Mucosa of rectum (tissue), 2 donors: ENCODE measurements at regions not wholly inside any gene's neighbourhood (a gene's known extent, or its start where the extent isn't known, plus 50 kb on each side); places are given as distances from the start of the nearest gene placed in this dataset.

Experiments
- H3K27ac ChIP-seq, 2 donors: one replicate each; pipeline ENCODE4 v1.7.0; 2013; ENCODE audit warnings: inconsistent platforms in 2 of 2, low read depth in 2 of 2, low read length in 2 of 2
- H3K27me3 ChIP-seq, 2 donors: one replicate each; pipeline ENCODE4 v1.7.0; 2013; ENCODE audit warnings: low read length in 2 of 2; ENCODE audit not compliant: control insufficient read depth in 2 of 2, insufficient read depth in 2 of 2
- H3K36me3 ChIP-seq, 2 donors: one replicate each; pipeline ENCODE4 v1.7.0; 2013; ENCODE audit warnings: low read length in 2 of 2; ENCODE audit not compliant: control insufficient read depth in 2 of 2, insufficient read depth in 2 of 2
- H3K4me1 ChIP-seq, 2 donors: one replicate each; pipeline ENCODE4 v1.7.0; 2013; ENCODE audit warnings: low read length in 2 of 2, mild to moderate bottlenecking in 1 of 2; ENCODE audit not compliant: control insufficient read depth in 2 of 2, insufficient read depth in 2 of 2
- H3K4me3 ChIP-seq, 2 donors: one replicate each; pipeline ENCODE4 v1.7.0; 2013; ENCODE audit warnings: low read length in 2 of 2
- H3K9ac ChIP-seq, 2 donors: one replicate each; pipeline ENCODE4 v1.7.0; 2013; ENCODE audit warnings: low read length in 2 of 2, low read depth in 1 of 2, mild to moderate bottlenecking in 1 of 2
- H3K9me3 ChIP-seq, 2 donors: one replicate each; pipeline ENCODE4 v1.7.0; 2013; ENCODE audit warnings: low read length in 2 of 2; ENCODE audit not compliant: control insufficient read depth in 2 of 2
- donor health status: healthy.
- donor health status: Normal muscosa, but diverticular disease.

- Histone ChIP-seq H3K4me3 (no peak overlapping the region), H3K27ac (no peak overlapping the region), H3K9ac (no peak overlapping the region), H3K36me3 (no peaks in the 10 kb centered on the region), H3K4me1 (no peaks in the 10 kb centered on the region), H3K9me3 (no peaks in the 10 kb centered on the region), H3K27me3 (no peaks in the 10 kb centered on the region)
Observed at GRCh38 chr5:56429110-56429561, 196.0 kb upstream of the ANKRD55 start.

- Histone ChIP-seq H3K27ac (no peak overlapping the region), H3K36me3 (no peaks in the 10 kb centered on the region), H3K4me1 (no peaks in the 10 kb centered on the region), H3K27me3 (no peaks in the 10 kb centered on the region), H3K4me3 (no peak overlapping the region), H3K9ac (no peak overlapping the region), H3K9me3 (no peaks in the 10 kb centered on the region)
Observed at GRCh38 chr5:56426693-56427092, 193.6 kb upstream of the ANKRD55 start.

GRCh38 chr5:56422076-56422762, 189.1 kb upstream of the ANKRD55 start:
- no peaks in the 10 kb centered on the region for H3K36me3 ChIP-seq
- peaks cover 3% of the 10 kb centered on the region in 2 donors for H3K9me3 ChIP-seq
- H3K9ac ChIP-seq, result no peak overlapping the region
- no peaks in the 10 kb centered on the region for H3K4me1 ChIP-seq
- peak overlapping the region in 1 of 2 donors; percentile 3 for H3K4me3 ChIP-seq
- H3K27ac ChIP-seq, result no peak overlapping the region
- no peaks in the 10 kb centered on the region for H3K27me3 ChIP-seq

- no peaks in the 10 kb centered on the region for H3K4me1 ChIP-seq
- H3K27me3 ChIP-seq, result no peaks in the 10 kb centered on the region
- no peak overlapping the region for H3K27ac ChIP-seq
- no peak overlapping the region for H3K9ac ChIP-seq
- peaks cover 3% of the 10 kb centered on the region in 2 donors for H3K9me3 ChIP-seq
- H3K36me3 ChIP-seq, result no peaks in the 10 kb centered on the region
- no peak overlapping the region for H3K4me3 ChIP-seq
Observed at GRCh38 chr5:56421246-56422075, 188.3 kb upstream of the ANKRD55 start.

- H3K36me3 ChIP-seq, result no peaks in the 10 kb centered on the region
- no peaks in the 10 kb centered on the region for H3K4me1 ChIP-seq
- H3K9me3 ChIP-seq, result peaks cover 3% of the 10 kb centered on the region in 2 donors
- H3K27me3 ChIP-seq, result no peaks in the 10 kb centered on the region
- H3K27ac ChIP-seq, result no peak overlapping the region
- H3K9ac ChIP-seq, result no peak overlapping the region
- H3K4me3 ChIP-seq, result no peak overlapping the region
Observed at GRCh38 chr5:56420323-56420722, 187.2 kb upstream of the ANKRD55 start.

- Histone ChIP-seq H3K9ac (no peak overlapping the region), H3K4me3 (no peak overlapping the region), H3K36me3 (no peaks in the 10 kb centered on the region), H3K4me1 (no peaks in the 10 kb centered on the region), H3K27me3 (no peaks in the 10 kb centered on the region), H3K9me3 (peaks cover 3% of the 10 kb centered on the region in 2 donors), H3K27ac (no peak overlapping the region)
Observed at GRCh38 chr5:56419667-56420066, 186.5 kb upstream of the ANKRD55 start.

GRCh38 chr5:56415356-56415765, 182.2 kb upstream of the ANKRD55 start:
- no peaks in the 10 kb centered on the region for H3K36me3 ChIP-seq
- H3K4me1 ChIP-seq, result no peaks in the 10 kb centered on the region
- peak overlapping the region; percentile 53 to 72 for H3K27ac ChIP-seq
- H3K4me3 ChIP-seq, result no peak overlapping the region
- no peak overlapping the region for H3K9ac ChIP-seq
- H3K27me3 ChIP-seq, result no peaks in the 10 kb centered on the region
- peaks cover 3% of the 10 kb centered on the region in 2 donors for H3K9me3 ChIP-seq

- peak overlapping the region; percentile 53 to 72 for H3K27ac ChIP-seq
Observed at GRCh38 chr5:56414066-56414465, 180.9 kb upstream of the ANKRD55 start.

GRCh38 chr5:56413546-56413945, 180.4 kb upstream of the ANKRD55 start:
- H3K9ac ChIP-seq, result no peak overlapping the region
- no peaks in the 10 kb centered on the region for H3K36me3 ChIP-seq
- no peaks in the 10 kb centered on the region for H3K9me3 ChIP-seq
- H3K4me1 ChIP-seq, result no peaks in the 10 kb centered on the region
- H3K27ac ChIP-seq, result peak overlapping the region; percentile 43 to 56
- H3K27me3 ChIP-seq, result no peaks in the 10 kb centered on the region
- no peak overlapping the region for H3K4me3 ChIP-seq

More at GRCh38 chr5:56414066-56414465, 180.9 kb upstream of the ANKRD55 start:
- Histone ChIP-seq H3K9me3 (peaks cover 3% of the 10 kb centered on the region in 2 donors), H3K36me3 (no peaks in the 10 kb centered on the region), H3K9ac (no peak overlapping the region), H3K4me1 (no peaks in the 10 kb centered on the region), H3K27me3 (no peaks in the 10 kb centered on the region), H3K4me3 (no peak overlapping the region)
